GM23338 (cell line): ENCODE measurements at regions not wholly inside any gene's neighbourhood (a gene's known extent, or its start where the extent isn't known, plus 50 kb on each side); places are given as distances from the start of the nearest gene placed in this dataset.

ENCODE experiments used
- ATAC-seq: fragments of 200-7000 bp; cut with Tn5 transposase; 3 replicates; pipeline ENCODE4 v1.9.1; 2020
- DNase-seq: peaks from one replicate; pipeline ENCODE4 v3.0.0-alpha.2; 2015; ENCODE audit warnings: low spot score
- H2AFZ ChIP-seq: fragments of 200-600 bp; sonication (generic); 2 replicates; pipeline ENCODE4 v1.8.0; 2016; ENCODE audit warnings: antibody characterized with exemption, mild to moderate bottlenecking, moderate library complexity
- H3F3A ChIP-seq: fragments of 200-600 bp; sonication (generic); replicated peaks from 2 replicates; pipeline ENCODE4 v1.8.0; 2017; ENCODE audit warnings: antibody characterized with exemption, mixed run types, low read depth
- H3K27ac ChIP-seq: fragments of 200-600 bp; sonication (generic); 2 replicates; pipeline ENCODE4 v1.6.1; 2016; ENCODE audit warnings: low read depth
- H3K27me3 ChIP-seq: fragments of 200-600 bp; sonication (generic); 2 replicates; pipeline ENCODE4 v1.8.0; 2016; ENCODE audit warnings: mild to moderate bottlenecking, mixed run types, moderate library complexity; ENCODE audit not compliant: insufficient read depth
- H3K36me3 ChIP-seq: fragments of 200-600 bp; sonication (generic); 2 replicates; pipeline ENCODE4 v1.8.0; 2016; ENCODE audit warnings: mild to moderate bottlenecking; ENCODE audit not compliant: insufficient read depth
- H3K4me1 ChIP-seq: fragments of 200-600 bp; sonication (generic); 2 replicates; pipeline ENCODE4 v1.8.0; 2016; ENCODE audit warnings: mild to moderate bottlenecking, moderate library complexity; ENCODE audit not compliant: insufficient read depth
- H3K4me2 ChIP-seq: fragments of 200-600 bp; sonication (generic); 2 replicates; pipeline ENCODE4 v1.7.1; 2017; ENCODE audit warnings: mixed run types
- H3K4me3 ChIP-seq: fragments of 200-600 bp; sonication (generic); 2 replicates; pipeline ENCODE4 v1.6.1; 2016; ENCODE audit warnings: mixed run types
- H3K79me2 ChIP-seq: fragments of 200-600 bp; sonication (generic); replicated peaks from 2 replicates; pipeline ENCODE4 v1.8.0; 2017; ENCODE audit warnings: mild to moderate bottlenecking; ENCODE audit not compliant: insufficient read depth
- H3K9me2 ChIP-seq: fragments of 200-600 bp; sonication (generic); 2 replicates; pipeline ENCODE4 v1.8.0; 2017; ENCODE audit not compliant: insufficient read depth
- H4K20me1 ChIP-seq: fragments of 200-600 bp; sonication (generic); replicated peaks from 2 replicates; pipeline ENCODE4 v1.8.0; 2017; ENCODE audit warnings: mild to moderate bottlenecking; ENCODE audit not compliant: insufficient read depth
- H3K27ac Mint-ChIP-seq: 2 replicates; pipeline ENCODE4 v1.8.0; 2020; ENCODE audit warnings: inconsistent platforms, mild to moderate bottlenecking, moderate library complexity, mixed read lengths
- H3K27me3 Mint-ChIP-seq: 3 replicates; pipeline ENCODE4 v1.8.0; 2022; ENCODE audit warnings: low read depth, mild to moderate bottlenecking, moderate library complexity, mixed read lengths, inconsistent platforms; ENCODE audit not compliant: insufficient read depth, poor library complexity
- H3K36me3 Mint-ChIP-seq: 3 replicates; pipeline ENCODE4 v1.8.0; 2021; ENCODE audit warnings: low read depth, mild to moderate bottlenecking, inconsistent platforms, moderate library complexity, mixed read lengths
- H3K4me1 Mint-ChIP-seq: 3 replicates; pipeline ENCODE4 v1.8.0; 2020; ENCODE audit warnings: mild to moderate bottlenecking, inconsistent platforms, mixed read lengths
- H3K4me3 Mint-ChIP-seq: 3 replicates; pipeline ENCODE4 v1.8.0; 2021; ENCODE audit warnings: moderate library complexity, mild to moderate bottlenecking, inconsistent platforms, mixed read lengths
- H3K9me3 Mint-ChIP-seq: 3 replicates; pipeline ENCODE4 v1.8.0; 2020; ENCODE audit warnings: moderate library complexity, mild to moderate bottlenecking, inconsistent platforms, mixed read lengths
- CREB1 ChIP-seq: fragments of 250-450 bp; sonication (Bioruptor Pico); IDR thresholded peaks from 2 replicates; pipeline ENCODE4 v1.5.0; 2020; ENCODE audit warnings: low read depth, mild to moderate bottlenecking, moderate library complexity
- ETS1 ChIP-seq: IDR thresholded peaks from 2 replicates; pipeline ENCODE4 v1.6.1; 2016; ENCODE audit warnings: antibody characterized with exemption
- EZH2 ChIP-seq: fragments of 200-600 bp; sonication (generic); IDR thresholded peaks from one replicate; pipeline ENCODE4 v1.8.0; 2017; ENCODE audit warnings: antibody characterized with exemption, mild to moderate bottlenecking, low read depth; ENCODE audit not compliant: unreplicated experiment
- EZH2phosphoT487 ChIP-seq: fragments of 200-600 bp; sonication (generic); IDR thresholded peaks from one replicate; pipeline ENCODE4 v1.8.1; 2018; ENCODE audit warnings: antibody characterized with exemption; ENCODE audit not compliant: unreplicated experiment
- NANOG ChIP-seq: IDR thresholded peaks from 2 replicates; pipeline ENCODE4 v1.6.1; 2016; ENCODE audit warnings: antibody characterized with exemption, borderline replicate concordance
- REST ChIP-seq: IDR thresholded peaks from one replicate; pipeline ENCODE4 v1.6.1; 2018; ENCODE audit warnings: antibody characterized with exemption; ENCODE audit not compliant: unreplicated experiment
- ZNF114 ChIP-seq: fragments of 250-450 bp; sonication (Bioruptor Pico); IDR thresholded peaks from 2 replicates; pipeline ENCODE4 v1.5.0; 2020; ENCODE audit warnings: mild to moderate bottlenecking, moderate library complexity
- ZNF331 ChIP-seq: fragments of 250-450 bp; sonication (Bioruptor Pico); IDR thresholded peaks from 2 replicates; pipeline ENCODE4 v1.5.0; 2020; ENCODE audit warnings: low read depth, mild to moderate bottlenecking, moderate library complexity
- TF ChIP-seq, protein P1 (sequence below), 2 experiments: fragments of 200-600 bp in 1 of 2; sonication (generic) in 1 of 2; conservative IDR thresholded peaks; 2 replicates each; pipeline versions ENCODE4 v1.5.1 to v1.6.1; 2016 to 2017; ENCODE audit warnings: antibody characterized with exemption in 2 of 2, low read depth in 2 of 2, mild to moderate bottlenecking in 2 of 2, moderate library complexity in 1 of 2
- TF ChIP-seq, protein P2 (sequence below): fragments of 250-450 bp; sonication (Bioruptor Pico); IDR thresholded peaks from 2 replicates; pipeline ENCODE4 v1.5.0; 2020; ENCODE audit warnings: mild to moderate bottlenecking, moderate library complexity

DNA sequence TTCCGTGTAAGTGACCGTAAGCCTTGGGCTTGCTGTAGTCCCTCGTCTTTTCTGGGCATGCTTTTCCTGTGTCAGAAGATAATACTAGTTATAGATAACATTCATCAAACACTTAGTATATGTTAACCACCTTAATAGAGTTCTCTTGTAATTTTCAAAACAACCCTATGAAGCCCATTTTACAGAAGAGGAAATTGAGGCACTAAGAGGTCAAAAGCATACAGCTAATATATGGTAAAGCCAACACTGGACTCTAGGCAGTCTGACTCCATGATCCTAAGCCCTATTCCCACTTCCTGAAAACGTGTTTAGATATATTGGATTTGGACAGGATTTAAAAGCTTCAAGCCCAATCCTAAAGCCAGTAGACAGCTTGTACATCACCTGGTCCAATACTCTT lies 153.8 kb downstream of the CEP120 start (continued):
- TF ChIP-seq, protein P1, sequence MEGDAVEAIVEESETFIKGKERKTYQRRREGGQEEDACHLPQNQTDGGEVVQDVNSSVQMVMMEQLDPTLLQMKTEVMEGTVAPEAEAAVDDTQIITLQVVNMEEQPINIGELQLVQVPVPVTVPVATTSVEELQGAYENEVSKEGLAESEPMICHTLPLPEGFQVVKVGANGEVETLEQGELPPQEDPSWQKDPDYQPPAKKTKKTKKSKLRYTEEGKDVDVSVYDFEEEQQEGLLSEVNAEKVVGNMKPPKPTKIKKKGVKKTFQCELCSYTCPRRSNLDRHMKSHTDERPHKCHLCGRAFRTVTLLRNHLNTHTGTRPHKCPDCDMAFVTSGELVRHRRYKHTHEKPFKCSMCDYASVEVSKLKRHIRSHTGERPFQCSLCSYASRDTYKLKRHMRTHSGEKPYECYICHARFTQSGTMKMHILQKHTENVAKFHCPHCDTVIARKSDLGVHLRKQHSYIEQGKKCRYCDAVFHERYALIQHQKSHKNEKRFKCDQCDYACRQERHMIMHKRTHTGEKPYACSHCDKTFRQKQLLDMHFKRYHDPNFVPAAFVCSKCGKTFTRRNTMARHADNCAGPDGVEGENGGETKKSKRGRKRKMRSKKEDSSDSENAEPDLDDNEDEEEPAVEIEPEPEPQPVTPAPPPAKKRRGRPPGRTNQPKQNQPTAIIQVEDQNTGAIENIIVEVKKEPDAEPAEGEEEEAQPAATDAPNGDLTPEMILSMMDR (conservative IDR thresholded peaks at IDR 0.05; ENCODE audit: low read depth in 2 of 2) = no peak

- no peak for TF ChIP-seq ZNF114 (CRISPR knock-in tag)
- TF ChIP-seq, protein P2, sequence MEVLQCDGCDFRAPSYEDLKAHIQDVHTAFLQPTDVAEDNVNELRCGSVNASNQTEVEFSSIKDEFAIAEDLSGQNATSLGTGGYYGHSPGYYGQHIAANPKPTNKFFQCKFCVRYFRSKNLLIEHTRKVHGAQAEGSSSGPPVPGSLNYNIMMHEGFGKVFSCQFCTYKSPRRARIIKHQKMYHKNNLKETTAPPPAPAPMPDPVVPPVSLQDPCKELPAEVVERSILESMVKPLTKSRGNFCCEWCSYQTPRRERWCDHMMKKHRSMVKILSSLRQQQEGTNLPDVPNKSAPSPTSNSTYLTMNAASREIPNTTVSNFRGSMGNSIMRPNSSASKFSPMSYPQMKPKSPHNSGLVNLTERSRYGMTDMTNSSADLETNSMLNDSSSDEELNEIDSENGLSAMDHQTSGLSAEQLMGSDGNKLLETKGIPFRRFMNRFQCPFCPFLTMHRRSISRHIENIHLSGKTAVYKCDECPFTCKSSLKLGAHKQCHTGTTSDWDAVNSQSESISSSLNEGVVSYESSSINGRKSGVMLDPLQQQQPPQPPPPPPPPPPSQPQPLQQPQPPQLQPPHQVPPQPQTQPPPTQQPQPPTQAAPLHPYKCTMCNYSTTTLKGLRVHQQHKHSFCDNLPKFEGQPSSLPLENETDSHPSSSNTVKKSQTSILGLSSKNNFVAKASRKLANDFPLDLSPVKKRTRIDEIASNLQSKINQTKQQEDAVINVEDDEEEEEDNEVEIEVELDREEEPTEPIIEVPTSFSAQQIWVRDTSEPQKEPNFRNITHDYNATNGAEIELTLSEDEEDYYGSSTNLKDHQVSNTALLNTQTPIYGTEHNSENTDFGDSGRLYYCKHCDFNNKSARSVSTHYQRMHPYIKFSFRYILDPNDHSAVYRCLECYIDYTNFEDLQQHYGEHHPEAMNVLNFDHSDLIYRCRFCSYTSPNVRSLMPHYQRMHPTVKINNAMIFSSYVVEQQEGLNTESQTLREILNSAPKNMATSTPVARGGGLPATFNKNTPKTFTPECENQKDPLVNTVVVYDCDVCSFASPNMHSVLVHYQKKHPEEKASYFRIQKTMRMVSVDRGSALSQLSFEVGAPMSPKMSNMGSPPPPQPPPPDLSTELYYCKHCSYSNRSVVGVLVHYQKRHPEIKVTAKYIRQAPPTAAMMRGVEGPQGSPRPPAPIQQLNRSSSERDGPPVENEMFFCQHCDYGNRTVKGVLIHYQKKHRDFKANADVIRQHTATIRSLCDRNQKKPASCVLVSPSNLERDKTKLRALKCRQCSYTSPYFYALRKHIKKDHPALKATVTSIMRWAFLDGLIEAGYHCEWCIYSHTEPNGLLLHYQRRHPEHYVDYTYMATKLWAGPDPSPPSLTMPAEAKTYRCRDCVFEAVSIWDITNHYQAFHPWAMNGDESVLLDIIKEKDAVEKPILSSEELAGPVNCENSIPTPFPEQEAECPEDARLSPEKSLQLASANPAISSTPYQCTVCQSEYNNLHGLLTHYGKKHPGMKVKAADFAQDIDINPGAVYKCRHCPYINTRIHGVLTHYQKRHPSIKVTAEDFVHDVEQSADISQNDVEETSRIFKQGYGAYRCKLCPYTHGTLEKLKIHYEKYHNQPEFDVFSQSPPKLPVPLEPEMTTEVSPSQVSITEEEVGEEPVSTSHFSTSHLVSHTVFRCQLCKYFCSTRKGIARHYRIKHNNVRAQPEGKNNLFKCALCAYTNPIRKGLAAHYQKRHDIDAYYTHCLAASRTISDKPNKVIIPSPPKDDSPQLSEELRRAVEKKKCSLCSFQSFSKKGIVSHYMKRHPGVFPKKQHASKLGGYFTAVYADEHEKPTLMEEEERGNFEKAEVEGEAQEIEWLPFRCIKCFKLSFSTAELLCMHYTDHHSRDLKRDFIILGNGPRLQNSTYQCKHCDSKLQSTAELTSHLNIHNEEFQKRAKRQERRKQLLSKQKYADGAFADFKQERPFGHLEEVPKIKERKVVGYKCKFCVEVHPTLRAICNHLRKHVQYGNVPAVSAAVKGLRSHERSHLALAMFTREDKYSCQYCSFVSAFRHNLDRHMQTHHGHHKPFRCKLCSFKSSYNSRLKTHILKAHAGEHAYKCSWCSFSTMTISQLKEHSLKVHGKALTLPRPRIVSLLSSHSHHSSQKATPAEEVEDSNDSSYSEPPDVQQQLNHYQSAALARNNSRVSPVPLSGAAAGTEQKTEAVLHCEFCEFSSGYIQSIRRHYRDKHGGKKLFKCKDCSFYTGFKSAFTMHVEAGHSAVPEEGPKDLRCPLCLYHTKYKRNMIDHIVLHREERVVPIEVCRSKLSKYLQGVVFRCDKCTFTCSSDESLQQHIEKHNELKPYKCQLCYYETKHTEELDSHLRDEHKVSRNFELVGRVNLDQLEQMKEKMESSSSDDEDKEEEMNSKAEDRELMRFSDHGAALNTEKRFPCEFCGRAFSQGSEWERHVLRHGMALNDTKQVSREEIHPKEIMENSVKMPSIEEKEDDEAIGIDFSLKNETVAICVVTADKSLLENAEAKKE (CRISPR knock-in tag) = no peak
- no peak for TF ChIP-seq REST
- TF ChIP-seq EZH2 = no peak
- TF ChIP-seq NANOG = no peak
- no peak for TF ChIP-seq CREB1
- no peak for TF ChIP-seq ZNF331 (CRISPR knock-in tag)
- TF ChIP-seq ETS1 = no peak
- TF ChIP-seq EZH2phosphoT487 = no peak
- no peaks in the 10 kb centered on the region for H3K36me3 ChIP-seq
- H3K4me2 ChIP-seq = no peak overlapping the region
- H3K4me1 Mint-ChIP-seq = peaks cover 19% of the 10 kb centered on the region
- H3F3A ChIP-seq = no peaks in the 10 kb centered on the region
- H3K27me3 ChIP-seq = no peaks in the 10 kb centered on the region
- no peak overlapping the region for H3K4me3 Mint-ChIP-seq
- H3K27me3 Mint-ChIP-seq = peaks cover 2% of the 10 kb centered on the region
- DNase-seq (no peak), ATAC-seq (no peak)
- H4K20me1 ChIP-seq = no peaks in the 10 kb centered on the region
- H2AFZ ChIP-seq = no peak overlapping the region
- no peak overlapping the region for H3K27ac Mint-ChIP-seq
- H3K79me2 ChIP-seq = no peaks in the 10 kb centered on the region
- 0 out of 2 replicates have a peak, but pooled peaks cover under 1% of the 10 kb centered on the region for H3K9me2 ChIP-seq
- no peak overlapping the region for H3K4me3 ChIP-seq
- H3K36me3 Mint-ChIP-seq = no peaks in the 10 kb centered on the region
- H3K4me1 ChIP-seq = peaks cover 18% of the 10 kb centered on the region
- H3K27ac ChIP-seq = no peak overlapping the region
- H3K9me3 Mint-ChIP-seq = no peaks in the 10 kb centered on the region
Observed at GRCh38 chr5:123266365-123266764, 156.8 kb downstream of the CEP120 start.
